ENCODE measurements at regions not wholly inside any gene's neighbourhood (a gene's known extent, or its start where the extent isn't known, plus 50 kb on each side); places are given as distances from the start of the nearest gene placed in this dataset.

DNA sequence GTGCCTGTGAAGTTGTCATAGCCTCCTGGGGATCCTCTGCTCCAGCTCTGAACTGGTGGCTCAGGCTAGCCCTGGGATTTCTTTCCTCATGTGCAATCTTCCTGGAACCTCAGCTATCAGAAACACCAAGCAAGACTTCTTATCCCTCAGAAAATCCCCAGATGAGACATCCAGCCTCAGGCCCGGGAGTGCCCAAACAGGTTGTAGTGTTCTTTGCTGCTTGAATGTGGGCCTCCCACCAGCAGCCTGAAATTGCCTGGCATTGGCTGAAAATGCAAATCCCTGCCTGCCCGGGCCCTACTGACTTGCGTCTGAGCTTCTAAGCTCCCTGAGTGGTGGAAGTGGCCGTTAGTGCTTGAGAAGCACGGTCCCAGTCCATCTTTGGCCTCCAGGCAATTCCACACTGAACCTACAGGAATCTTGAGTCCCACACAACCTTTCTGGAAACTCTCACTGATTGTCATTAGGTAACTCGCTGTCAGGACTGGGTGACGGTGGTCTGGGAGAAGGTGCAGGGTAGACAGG lies 146.8 kb downstream of the ZBTB18 start:
- DNase-seq, result no peak

DNA sequence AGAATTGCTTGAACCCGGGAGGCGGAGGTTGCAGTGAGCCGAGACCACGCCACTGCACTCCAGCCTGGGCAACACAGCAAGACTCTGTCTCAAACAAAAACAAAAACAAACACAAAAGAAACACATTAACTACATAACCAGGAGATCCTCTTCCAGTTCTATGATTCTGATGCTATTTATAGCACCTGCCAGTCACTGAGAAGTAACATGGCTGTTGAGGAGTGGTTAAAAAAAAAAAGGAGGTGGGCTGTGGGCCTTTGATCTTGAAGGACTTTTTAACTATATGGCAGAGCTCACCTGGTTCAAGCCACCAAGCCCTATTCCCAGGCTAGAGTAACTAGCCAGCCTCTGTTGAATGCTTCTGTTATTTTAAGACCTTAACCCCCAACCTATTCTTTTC lies 148.8 kb downstream of the ZBTB18 start:
- no peak for DNase-seq

- no peak for DNase-seq
Observed at GRCh38 chr1:244200596-244200995, 149.5 kb downstream of the ZBTB18 start.

GRCh38 chr1:244201750-244202149 lies 150.7 kb downstream of the ZBTB18 start:
- no peak for DNase-seq

- DNase-seq, result no peak
Observed at GRCh38 chr1:244204004-244204403, 152.9 kb downstream of the ZBTB18 start.

DNA sequence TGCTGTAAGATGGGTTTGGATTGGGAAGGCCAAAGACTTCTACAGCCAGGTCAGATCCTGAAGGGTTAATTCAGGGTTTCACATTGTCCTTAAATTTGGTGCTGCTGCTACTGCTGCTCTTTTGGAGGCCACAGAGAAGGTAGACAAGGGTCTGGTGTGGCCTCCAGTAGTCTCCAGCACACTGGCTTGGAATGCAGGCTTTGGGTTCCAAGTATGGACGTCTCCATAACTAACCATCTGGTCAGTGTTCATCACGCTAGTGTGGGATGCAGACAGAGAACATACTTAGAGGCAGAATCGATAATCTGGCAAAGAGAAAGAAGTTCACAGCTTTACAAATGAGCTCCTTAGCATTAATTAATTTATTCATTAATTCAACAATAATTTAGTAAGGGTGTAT lies 154.1 kb downstream of the ZBTB18 start:
- no peak for DNase-seq

- DNase-seq, result no peak
Observed at GRCh38 chr1:244205906-244206305, 154.8 kb downstream of the ZBTB18 start.

- no peak for DNase-seq
Observed at GRCh38 chr1:244207042-244207934, 156.2 kb downstream of the ZBTB18 start.

- no peak for DNase-seq
Observed at GRCh38 chr1:244207935-244208244, 156.8 kb downstream of the ZBTB18 start.

- DNase-seq, result no peak
Observed at GRCh38 chr1:244209955-244210354, 158.9 kb downstream of the ZBTB18 start.

- DNase-seq, result no peak
Observed at GRCh38 chr1:244210884-244211558, 159.9 kb downstream of the ZBTB18 start.

DNA sequence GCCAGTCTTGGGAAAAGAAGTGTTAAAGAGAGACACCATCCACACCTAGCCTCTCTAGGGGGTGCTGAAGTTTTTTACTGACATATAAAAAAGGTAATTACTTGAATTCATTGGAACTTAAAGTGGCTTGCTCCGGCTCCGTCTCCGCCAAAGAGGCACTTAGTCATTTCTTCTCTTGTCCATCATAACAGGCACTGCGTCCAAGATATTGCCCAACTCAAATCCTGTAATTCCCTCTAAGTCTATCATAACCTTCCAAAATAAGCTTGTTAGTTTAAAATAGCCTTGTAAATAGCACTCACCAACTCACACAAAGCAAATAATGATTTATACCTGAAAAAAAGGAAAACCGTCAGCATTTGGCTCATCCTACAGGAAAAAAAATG lies 160.5 kb downstream of the ZBTB18 start:
- DNase-seq, result no peak

DNA sequence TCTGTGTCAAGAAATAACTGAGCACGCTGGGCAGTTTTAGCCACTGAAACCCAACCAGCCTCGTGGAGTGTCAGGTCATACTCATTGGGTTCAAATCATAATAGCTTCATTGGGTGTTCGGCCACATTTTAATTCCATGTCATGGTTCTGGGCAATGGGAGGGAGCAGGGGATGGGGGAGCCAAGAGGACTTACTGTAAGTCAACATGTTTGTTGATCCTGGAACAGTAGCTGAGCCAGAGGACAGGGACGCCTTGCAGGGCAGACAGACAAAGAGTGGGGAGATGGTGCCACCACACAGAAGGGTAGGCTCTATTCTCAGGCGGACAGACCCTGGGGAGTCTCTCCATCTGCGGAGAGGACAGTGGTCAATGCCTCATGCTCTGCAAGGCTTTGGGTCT lies 161.1 kb downstream of the ZBTB18 start:
- no peak for DNase-seq

- no peak for DNase-seq
Observed at GRCh38 chr1:244212797-244213475, 161.9 kb downstream of the ZBTB18 start.

DNA sequence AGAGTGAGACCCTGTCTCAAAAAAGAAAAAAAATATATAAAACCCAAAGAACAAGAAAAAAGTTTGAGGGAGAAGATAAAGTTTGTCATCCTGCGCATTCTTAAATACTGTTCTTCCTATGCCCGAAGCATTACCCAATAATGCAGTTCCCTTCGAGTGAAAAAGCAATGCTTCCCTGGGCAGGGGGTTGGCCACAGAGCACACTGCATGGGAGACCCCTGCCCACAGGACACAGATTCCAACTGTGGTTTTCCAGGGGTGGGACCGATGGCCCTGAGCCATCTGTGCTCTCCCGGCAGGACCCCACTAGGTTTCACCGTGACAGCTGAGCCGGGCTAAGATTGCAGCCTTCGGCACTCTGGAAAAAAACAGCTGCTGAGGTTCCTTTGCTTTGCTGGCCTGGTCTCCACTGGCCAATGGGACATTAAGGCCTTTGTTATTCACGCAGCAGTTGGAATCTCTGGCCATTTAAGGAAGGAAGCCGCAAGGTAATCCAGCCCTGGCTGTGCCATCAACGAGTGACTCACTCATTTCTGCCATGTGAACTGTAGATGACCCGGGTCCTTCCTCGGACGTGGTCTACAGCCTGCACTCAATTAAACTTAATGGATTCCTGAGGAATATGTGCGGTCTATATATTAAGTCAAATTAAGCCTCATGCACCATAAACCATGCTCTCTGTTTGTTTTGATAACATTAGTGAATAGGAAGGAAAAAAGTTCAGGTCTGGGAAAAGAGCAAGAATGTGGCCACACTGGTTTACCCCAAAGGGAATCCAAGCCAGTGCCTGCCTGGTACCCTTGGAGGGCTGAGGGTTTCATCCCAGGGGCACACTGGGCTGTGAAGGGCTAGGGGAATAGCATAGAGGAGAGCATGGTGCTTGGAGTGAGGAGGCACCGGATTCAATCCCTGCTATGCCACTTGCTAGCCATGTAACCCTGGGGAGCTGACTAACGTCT lies 163.2 kb downstream of the ZBTB18 start:
- DNase-seq, result no peak

DNA sequence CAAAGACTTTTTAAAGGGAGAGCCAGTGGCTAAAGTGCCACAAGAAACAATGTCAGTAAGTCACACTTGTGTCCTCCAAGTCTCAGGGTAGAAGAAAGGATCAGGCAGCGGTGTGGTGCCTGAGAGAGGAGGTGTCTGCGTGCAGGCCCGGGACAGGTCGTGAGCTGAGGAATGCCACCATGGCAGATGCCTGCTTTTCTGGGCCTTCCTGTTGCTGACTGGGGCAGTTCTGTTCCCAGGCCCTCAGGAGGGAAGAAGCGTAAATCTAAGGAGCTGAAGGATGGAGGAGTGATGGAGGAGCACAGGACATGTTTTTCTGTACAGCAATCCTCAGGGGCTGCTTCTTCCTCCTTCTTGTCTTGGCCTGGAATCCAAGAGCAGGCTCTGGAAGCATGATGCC lies 165.8 kb downstream of the ZBTB18 start:
- DNase-seq, result no peak

DNA sequence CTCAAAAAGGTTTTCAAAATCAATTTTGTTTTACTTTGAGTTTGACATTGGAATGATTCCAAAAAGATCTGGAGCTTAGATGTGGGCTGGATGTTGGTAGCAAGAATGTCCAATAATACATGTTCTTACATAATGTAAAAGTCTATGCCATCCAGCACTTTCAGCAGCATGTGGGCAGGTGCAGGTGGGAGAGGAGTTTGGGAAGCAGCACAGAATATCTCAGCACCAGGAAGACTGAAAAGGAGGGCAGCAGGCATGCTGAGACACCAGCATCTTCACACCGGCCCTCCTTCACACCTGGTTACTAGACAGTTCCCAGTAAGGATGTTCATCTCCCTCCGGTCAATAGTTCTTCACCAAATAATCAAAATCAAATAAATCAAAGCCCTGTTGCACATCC lies 166.6 kb downstream of the ZBTB18 start:
- no peak for DNase-seq

GRCh38 chr1:244218220-244218619 lies 167.1 kb downstream of the ZBTB18 start:
- DNase-seq, result no peak

GRCh38 chr1:244219149-244219548 lies 168.1 kb downstream of the ZBTB18 start:
- DNase-seq, result no peak

- no peak for DNase-seq
Observed at GRCh38 chr1:244219802-244220201, 168.7 kb downstream of the ZBTB18 start.

DNA sequence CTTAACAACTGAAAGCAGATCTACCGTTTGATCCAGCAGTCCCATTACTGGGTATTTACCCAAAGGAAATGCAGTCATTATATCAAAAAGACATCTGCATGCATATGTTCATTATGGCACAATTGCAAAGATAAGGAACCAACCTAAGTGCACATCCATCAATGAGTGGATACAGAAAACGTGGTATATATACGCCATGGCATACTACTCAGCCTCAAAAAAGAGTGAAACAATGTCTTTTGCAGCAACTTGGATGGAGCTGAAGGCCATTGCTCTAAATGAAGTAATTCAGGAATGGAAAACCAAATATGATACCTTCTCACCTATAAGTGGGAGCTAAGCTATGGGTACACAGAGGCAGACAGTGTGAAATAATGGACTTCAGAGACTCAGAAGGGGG lies 169.3 kb downstream of the ZBTB18 start:
- no peak for DNase-seq

DNA sequence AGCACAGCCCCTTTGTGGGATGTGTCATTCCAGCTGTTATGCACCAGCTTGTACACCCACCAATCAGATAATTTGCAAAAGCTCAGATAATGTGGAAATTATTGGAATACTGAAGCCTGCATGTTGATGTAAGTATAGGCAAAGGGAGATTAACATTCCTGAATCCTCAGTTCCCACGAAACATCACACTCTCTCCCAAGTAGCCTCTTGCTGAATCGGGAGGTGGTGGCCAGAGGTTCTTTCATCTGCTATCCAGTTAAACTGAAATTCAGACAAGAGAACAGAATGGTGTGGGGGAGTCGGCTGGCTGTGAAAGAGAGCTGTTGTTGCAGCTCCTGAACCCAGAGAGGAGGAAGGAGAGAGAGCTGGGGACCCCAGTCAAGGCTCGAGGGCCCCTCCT lies 170.9 kb downstream of the ZBTB18 start:
- DNase-seq, result no peak

Data from T-helper 1 cell (primary cell).